ENCODE measurements at regions not wholly inside any gene's neighbourhood (a gene's known extent, or its start where the extent isn't known, plus 50 kb on each side); places are given as distances from the start of the nearest gene placed in this dataset.

DNA sequence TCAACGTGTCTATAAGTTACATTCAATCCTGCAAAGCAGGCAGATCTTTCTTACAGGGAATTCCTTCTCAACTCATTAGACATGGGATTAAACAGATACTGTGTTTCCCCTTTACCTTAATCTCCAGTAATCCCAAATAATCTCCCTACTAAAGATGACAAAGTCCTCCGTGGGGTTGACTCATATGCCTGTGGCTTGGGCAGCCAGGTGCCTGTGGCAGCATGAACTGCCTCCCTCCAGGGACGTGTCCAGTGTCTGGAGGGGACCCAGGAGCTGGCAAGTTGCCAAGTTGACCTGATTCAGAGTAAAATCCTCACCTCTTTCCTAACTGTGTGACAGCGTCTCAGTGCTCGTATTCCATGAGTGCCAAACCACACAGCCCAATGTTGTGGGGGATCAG lies 94.6 kb upstream of the PTCH1 start:
- no peak for TF ChIP-seq ZNF274 (IDR thresholded peaks at IDR 0.05; ENCODE audit: low read length)
- no peak for TF ChIP-seq ZNF274 (tag by site-specific recombination; IDR thresholded peaks at IDR 0.05; ENCODE audit: borderline replicate concordance)
- TF ChIP-seq, protein P1, sequence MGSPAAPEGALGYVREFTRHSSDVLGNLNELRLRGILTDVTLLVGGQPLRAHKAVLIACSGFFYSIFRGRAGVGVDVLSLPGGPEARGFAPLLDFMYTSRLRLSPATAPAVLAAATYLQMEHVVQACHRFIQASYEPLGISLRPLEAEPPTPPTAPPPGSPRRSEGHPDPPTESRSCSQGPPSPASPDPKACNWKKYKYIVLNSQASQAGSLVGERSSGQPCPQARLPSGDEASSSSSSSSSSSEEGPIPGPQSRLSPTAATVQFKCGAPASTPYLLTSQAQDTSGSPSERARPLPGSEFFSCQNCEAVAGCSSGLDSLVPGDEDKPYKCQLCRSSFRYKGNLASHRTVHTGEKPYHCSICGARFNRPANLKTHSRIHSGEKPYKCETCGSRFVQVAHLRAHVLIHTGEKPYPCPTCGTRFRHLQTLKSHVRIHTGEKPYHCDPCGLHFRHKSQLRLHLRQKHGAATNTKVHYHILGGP (tag by site-specific recombination; IDR thresholded peaks at IDR 0.05), result no peak
- TF ChIP-seq, protein P2, sequence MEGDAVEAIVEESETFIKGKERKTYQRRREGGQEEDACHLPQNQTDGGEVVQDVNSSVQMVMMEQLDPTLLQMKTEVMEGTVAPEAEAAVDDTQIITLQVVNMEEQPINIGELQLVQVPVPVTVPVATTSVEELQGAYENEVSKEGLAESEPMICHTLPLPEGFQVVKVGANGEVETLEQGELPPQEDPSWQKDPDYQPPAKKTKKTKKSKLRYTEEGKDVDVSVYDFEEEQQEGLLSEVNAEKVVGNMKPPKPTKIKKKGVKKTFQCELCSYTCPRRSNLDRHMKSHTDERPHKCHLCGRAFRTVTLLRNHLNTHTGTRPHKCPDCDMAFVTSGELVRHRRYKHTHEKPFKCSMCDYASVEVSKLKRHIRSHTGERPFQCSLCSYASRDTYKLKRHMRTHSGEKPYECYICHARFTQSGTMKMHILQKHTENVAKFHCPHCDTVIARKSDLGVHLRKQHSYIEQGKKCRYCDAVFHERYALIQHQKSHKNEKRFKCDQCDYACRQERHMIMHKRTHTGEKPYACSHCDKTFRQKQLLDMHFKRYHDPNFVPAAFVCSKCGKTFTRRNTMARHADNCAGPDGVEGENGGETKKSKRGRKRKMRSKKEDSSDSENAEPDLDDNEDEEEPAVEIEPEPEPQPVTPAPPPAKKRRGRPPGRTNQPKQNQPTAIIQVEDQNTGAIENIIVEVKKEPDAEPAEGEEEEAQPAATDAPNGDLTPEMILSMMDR (tag by site-specific recombination; IDR thresholded peaks at IDR 0.05), result no peak
- TF ChIP-seq, protein P3, sequence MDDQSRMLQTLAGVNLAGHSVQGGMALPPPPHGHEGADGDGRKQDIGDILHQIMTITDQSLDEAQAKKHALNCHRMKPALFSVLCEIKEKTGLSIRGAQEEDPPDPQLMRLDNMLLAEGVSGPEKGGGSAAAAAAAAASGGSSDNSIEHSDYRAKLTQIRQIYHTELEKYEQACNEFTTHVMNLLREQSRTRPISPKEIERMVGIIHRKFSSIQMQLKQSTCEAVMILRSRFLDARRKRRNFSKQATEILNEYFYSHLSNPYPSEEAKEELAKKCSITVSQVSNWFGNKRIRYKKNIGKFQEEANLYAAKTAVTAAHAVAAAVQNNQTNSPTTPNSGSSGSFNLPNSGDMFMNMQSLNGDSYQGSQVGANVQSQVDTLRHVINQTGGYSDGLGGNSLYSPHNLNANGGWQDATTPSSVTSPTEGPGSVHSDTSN (CRISPR knock-in tag; IDR thresholded peaks at IDR 0.05), result no peak
- no peak for TF ChIP-seq BCL11B (tag by site-specific recombination; IDR thresholded peaks at IDR 0.05; ENCODE audit: low read depth)
